Transverse colon (tissue), 4 donors: ENCODE measurements at regions not wholly inside any gene's neighbourhood (a gene's known extent, or its start where the extent isn't known, plus 50 kb on each side); places are given as distances from the start of the nearest gene placed in this dataset.

Experiments
- DNase-seq: peaks from one replicate; pipeline ENCODE4 v3.0.0-alpha.2; 2019
- H3K27ac ChIP-seq, 4 donors: fragments of 200-600 bp; sonication (generic); 2 replicates each; pipeline ENCODE4 v1.5.1; 2016 to 2018; ENCODE audit warnings: inconsistent platforms in 4 of 4
- H3K27me3 ChIP-seq: fragments of 200-600 bp; sonication (generic); 2 replicates; pipeline ENCODE4 v1.5.1; 2017; ENCODE audit warnings: inconsistent platforms
- H3K36me3 ChIP-seq, 4 donors: fragments of 200-600 bp; sonication (generic); 2 replicates each; pipeline ENCODE4 v1.5.1; 2017 to 2019; ENCODE audit warnings: inconsistent platforms in 4 of 4
- H3K4me1 ChIP-seq, 4 donors: fragments of 200-600 bp; sonication (generic); 2 replicates each; pipeline ENCODE4 v1.5.1; 2017 to 2020; ENCODE audit warnings: inconsistent platforms in 4 of 4
- H3K4me3 ChIP-seq, 4 donors: fragments of 200-600 bp; sonication (generic); 1 replicate in 1 of 4; 2 replicates in 3 of 4; pipeline versions ENCODE4 v1.5.1 to v1.6.1; 2017 to 2019; ENCODE audit warnings: inconsistent platforms in 4 of 4
- H3K9me3 ChIP-seq, 2 donors: fragments of 200-600 bp; sonication (generic); 2 replicates each; pipeline ENCODE4 v1.5.1; 2017 to 2019; ENCODE audit warnings: inconsistent platforms in 2 of 2
- EP300 ChIP-seq: sonication (generic); formaldehyde crosslinking; IDR thresholded peaks from one replicate; pipeline ENCODE4 v1.6.1; 2017; ENCODE audit warnings: antibody characterized with exemption, low read depth
- POLR2A ChIP-seq: fragments of 450-650 bp; IDR thresholded peaks from one replicate; pipeline ENCODE4 v1.6.1; 2016; ENCODE audit warnings: antibody characterized with exemption, mild to moderate bottlenecking, moderate library complexity
- POLR2AphosphoS5 ChIP-seq, 3 donors: sonication (generic); formaldehyde crosslinking; IDR thresholded peaks; one replicate each; pipeline ENCODE4 v1.6.1; 2016; ENCODE audit warnings: antibody characterized with exemption in 3 of 3
- WGBS, 2 donors: methylation state at CpG; one replicate each; pipeline ENCODE4 v1.1.5; 2018; ENCODE audit warnings: low coverage in 1 of 2; 5-methylcytosine and 5-hydroxymethylcytosine counted together
- in situ Hi-C, 4 donors: fragments of 200-750 bp; cut with MboI; loops; one replicate each; pipeline versions ENCODE4 v1.15.0 to v1.15.1; 2017; ENCODE audit warnings: low sequenced_read_pairs in 3 of 4, low pct_ligation_motif_present in 1 of 4, low pct_unique_long_range_greater_than_20kb in 1 of 4
- intact Hi-C: fragments of 100-400 bp; cut with DNase I; formaldehyde crosslinking; loops from one replicate; pipeline ENCODE4 v1.15.1; 2023; ENCODE audit warnings: low total_unique reads
- TF ChIP-seq, protein P1 (sequence below), 5 experiments: fragments of 200-600 bp in 3 of 5; fragments of 450-650 bp in 2 of 5; sonication (generic) in 3 of 5; IDR thresholded peaks; 1 replicate in 2 of 5; 2 replicates in 3 of 5; pipeline ENCODE4 v1.5.1; 2016 to 2017; ENCODE audit warnings: antibody characterized with exemption in 5 of 5, inconsistent platforms in 3 of 5, mild to moderate bottlenecking in 2 of 5, moderate library complexity in 1 of 5

GRCh38 chr3:18630295-18630694, 205.2 kb upstream of the SATB1 start:
- no peaks in the 10 kb centered on the region for H3K27me3 ChIP-seq
- in situ Hi-C loops (no loop called here), intact Hi-C loops (loop anchor here (10.0 kb wide), 1 partner anchor 1315 kb away; no protein-coding TSS in a partner anchor)
- no peak for TF ChIP-seq POLR2AphosphoS5 (IDR thresholded peaks at IDR 0.05)
- TF ChIP-seq, protein P1, sequence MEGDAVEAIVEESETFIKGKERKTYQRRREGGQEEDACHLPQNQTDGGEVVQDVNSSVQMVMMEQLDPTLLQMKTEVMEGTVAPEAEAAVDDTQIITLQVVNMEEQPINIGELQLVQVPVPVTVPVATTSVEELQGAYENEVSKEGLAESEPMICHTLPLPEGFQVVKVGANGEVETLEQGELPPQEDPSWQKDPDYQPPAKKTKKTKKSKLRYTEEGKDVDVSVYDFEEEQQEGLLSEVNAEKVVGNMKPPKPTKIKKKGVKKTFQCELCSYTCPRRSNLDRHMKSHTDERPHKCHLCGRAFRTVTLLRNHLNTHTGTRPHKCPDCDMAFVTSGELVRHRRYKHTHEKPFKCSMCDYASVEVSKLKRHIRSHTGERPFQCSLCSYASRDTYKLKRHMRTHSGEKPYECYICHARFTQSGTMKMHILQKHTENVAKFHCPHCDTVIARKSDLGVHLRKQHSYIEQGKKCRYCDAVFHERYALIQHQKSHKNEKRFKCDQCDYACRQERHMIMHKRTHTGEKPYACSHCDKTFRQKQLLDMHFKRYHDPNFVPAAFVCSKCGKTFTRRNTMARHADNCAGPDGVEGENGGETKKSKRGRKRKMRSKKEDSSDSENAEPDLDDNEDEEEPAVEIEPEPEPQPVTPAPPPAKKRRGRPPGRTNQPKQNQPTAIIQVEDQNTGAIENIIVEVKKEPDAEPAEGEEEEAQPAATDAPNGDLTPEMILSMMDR (IDR thresholded peaks at IDR 0.05) = no peak
- no peak for TF ChIP-seq POLR2A
- TF ChIP-seq EP300 = no peak
- no peak overlapping the region for H3K4me3 ChIP-seq
- no peaks in the 10 kb centered on the region for H3K36me3 ChIP-seq
- no peak for DNase-seq
- WGBS, 2 donors = 81 to 90% methylated on average over 4 of the region's 4 CpGs
- no peak overlapping the region for H3K27ac ChIP-seq
- H3K9me3 ChIP-seq = peaks cover 0 to 4% of the 10 kb centered on the region in 2 donors
- peaks cover 0 to 9% (median 4%) of the 10 kb centered on the region in 4 donors for H3K4me1 ChIP-seq

GRCh38 chr3:18625085-18625484, 199.9 kb upstream of the SATB1 start:
- intact Hi-C loops (no loop called here), in situ Hi-C loops (no loop called here)
- Histone ChIP-seq H3K9me3 (no peaks in the 10 kb centered on the region), H3K27ac (no peak overlapping the region), H3K36me3 (no peaks in the 10 kb centered on the region), H3K4me1 (peaks cover 0 to 6% (median 0%) of the 10 kb centered on the region in 4 donors), H3K4me3 (no peak overlapping the region), H3K27me3 (no peaks in the 10 kb centered on the region)
- TF ChIP-seq POLR2A (no peak), EP300 (no peak), POLR2AphosphoS5 (IDR thresholded peaks at IDR 0.05) (no peak)
- TF ChIP-seq, protein P1 (IDR thresholded peaks at IDR 0.05) = no peak
- DNase-seq = no peak
- 87 to 100% methylated on average over 2 of the region's 2 CpGs for WGBS, 2 donors

DNA sequence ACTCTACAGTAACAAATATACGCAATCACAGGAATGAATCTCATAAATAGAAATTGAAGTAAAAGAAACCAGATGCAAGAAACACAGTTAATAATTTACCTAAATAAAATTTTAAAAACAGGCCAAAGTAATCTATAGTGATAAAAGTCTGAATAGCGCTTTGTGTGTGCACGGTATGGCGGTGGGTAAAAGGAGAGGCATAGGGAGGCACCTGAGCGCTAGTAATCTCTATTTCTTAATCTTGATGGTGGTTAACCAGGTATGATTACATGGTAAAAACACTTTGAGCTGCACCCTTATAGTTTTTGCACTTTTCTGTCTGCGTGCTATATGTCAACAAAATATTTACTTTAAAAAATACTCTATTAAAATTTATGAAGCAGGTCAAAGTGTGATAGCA, 198.1 kb upstream of the SATB1 start:
- Histone ChIP-seq H3K4me3 (no peak overlapping the region), H3K27me3 (no peaks in the 10 kb centered on the region), H3K4me1 (peaks cover 0 to 6% (median 0%) of the 10 kb centered on the region in 4 donors), H3K36me3 (no peaks in the 10 kb centered on the region), H3K27ac (no peak overlapping the region), H3K9me3 (no peaks in the 10 kb centered on the region)
- TF ChIP-seq POLR2AphosphoS5 (IDR thresholded peaks at IDR 0.05) (no peak), EP300 (no peak), POLR2A (no peak)
- TF ChIP-seq, protein P1 (IDR thresholded peaks at IDR 0.05) = no peak
- WGBS, 2 donors = 42 to 65% methylated on average over 6 of the region's 6 CpGs
- no peak for DNase-seq
- intact Hi-C loops (no loop called here), in situ Hi-C loops (no loop called here)

DNA sequence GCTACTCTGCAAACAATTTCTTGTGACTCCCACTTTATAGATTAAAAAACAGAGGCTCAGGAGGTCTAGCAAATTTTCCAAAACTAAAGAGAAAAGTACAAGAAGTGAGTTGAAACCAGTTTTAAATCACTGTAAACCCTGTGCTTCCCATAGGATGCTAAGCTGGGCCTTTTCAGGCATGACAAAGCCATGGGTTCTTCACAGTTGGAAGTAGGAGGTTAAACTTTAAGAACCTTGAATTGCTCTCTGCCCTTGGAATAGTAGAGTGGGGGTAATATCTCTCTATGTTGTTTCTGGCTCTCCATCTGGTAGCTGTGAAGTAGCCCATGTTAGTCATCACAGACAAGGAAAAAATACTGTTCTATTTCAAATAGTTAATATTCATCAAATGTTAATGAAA, 193.6 kb upstream of the SATB1 start:
- TF ChIP-seq, protein P1 (IDR thresholded peaks at IDR 0.05) = no peak
- no peak for TF ChIP-seq EP300
- no peak for TF ChIP-seq POLR2AphosphoS5 (IDR thresholded peaks at IDR 0.05)
- TF ChIP-seq POLR2A = no peak

More for the DNA sequence above, 193.6 kb upstream of the SATB1 start:
- H3K27me3 ChIP-seq = no peaks in the 10 kb centered on the region
- DNase-seq = no peak
- in situ Hi-C loops (no loop called here), intact Hi-C loops (no loop called here)
- H3K36me3 ChIP-seq = no peaks in the 10 kb centered on the region
- peaks cover 0 to 5% (median 0%) of the 10 kb centered on the region in 4 donors for H3K4me1 ChIP-seq
- no peaks in the 10 kb centered on the region for H3K9me3 ChIP-seq
- no peak overlapping the region for H3K4me3 ChIP-seq
- no peak overlapping the region for H3K27ac ChIP-seq
